Endothelial cell of umbilical vein (primary cell): ENCODE measurements at regions not wholly inside any gene's neighbourhood (a gene's known extent, or its start where the extent isn't known, plus 50 kb on each side); places are given as distances from the start of the nearest gene placed in this dataset.

Source experiments
- BruUV-seq: library from RNA; stranded (reverse); fragments of 400-500 nt; replicated peaks from 2 replicates; lab custom pipeline; 2021; lab: Mats Ljungman, UMichigan
- CTCF ChIA-PET: fragments of 300-600, 350-600 bp; sonication (Branson Sonifier 250); formaldehyde crosslinking; loops from one replicate; lab custom pipeline; 2021; ENCODE audit warnings: antibody characterized with exemption, inconsistent platforms; lab: Charles Lee
- POLR2A ChIA-PET: fragments of 300-600, 350-600 bp; sonication (Branson Sonifier 250); formaldehyde crosslinking; loops from one replicate; lab custom pipeline; 2021; ENCODE audit warnings: antibody characterized with exemption, inconsistent platforms; lab: Charles Lee
- DNase-seq: peaks from one replicate; pipeline ENCODE4 v3.0.0-alpha.2; 2011; ENCODE audit warnings: low read depth, low spot score
- FAIRE-seq: peaks from 2 replicates; lab custom pipeline; 2011; peaks lifted over from hg19 to GRCh38; lab: Jason Lieb, UNC
- H2AFZ ChIP-seq: 2 replicates; pipeline ENCODE4 v1.6.0; 2012; ENCODE audit warnings: low read depth, low read length, control low read depth, inconsistent platforms
- H3K27ac ChIP-seq: 2 replicates; pipeline ENCODE4 v1.5.1; 2011; ENCODE audit warnings: low read depth, mild to moderate bottlenecking, control low read depth, low read length, moderate library complexity; ENCODE audit not compliant: insufficient read depth
- H3K27me3 ChIP-seq, 2 experiments: 2 replicates each; pipeline versions ENCODE4 v1.6.0 to v1.6.1; 2011; ENCODE audit warnings: low read length in 2 of 2, mixed read lengths in 1 of 2; ENCODE audit not compliant: control insufficient read depth in 2 of 2, insufficient read depth in 2 of 2
- H3K36me3 ChIP-seq, 2 experiments: 2 replicates in 1 of 2; 3 replicates in 1 of 2; pipeline ENCODE4 v1.5.1; 2011; ENCODE audit warnings: low read length in 2 of 2, mild to moderate bottlenecking in 1 of 2, moderate library complexity in 1 of 2; ENCODE audit not compliant: control insufficient read depth in 2 of 2, insufficient read depth in 2 of 2; ENCODE audit errors: extremely low read depth in 1 of 2
- H3K4me1 ChIP-seq: 3 replicates; pipeline ENCODE4 v1.5.1; 2011; ENCODE audit warnings: mild to moderate bottlenecking, low read length; ENCODE audit not compliant: control insufficient read depth, insufficient read depth; ENCODE audit errors: extremely low read depth
- H3K4me2 ChIP-seq: 2 replicates; pipeline ENCODE4 v1.6.1; 2011; ENCODE audit warnings: low read length, control low read depth, mixed read lengths; ENCODE audit not compliant: insufficient read depth
- H3K4me3 ChIP-seq, 3 experiments: fragments of 200-600 bp in 1 of 3; sonication (generic), shearing (Covaris generic) in 1 of 3; replicated peaks in 1 of 3; 2 replicates each; pipeline ENCODE4 v1.5.1; 2011 to 2016; ENCODE audit warnings: control low read depth in 3 of 3, low read length in 3 of 3, mild to moderate bottlenecking in 2 of 3, inconsistent platforms in 1 of 3, low read depth in 1 of 3, moderate library complexity in 1 of 3; ENCODE audit not compliant: insufficient read depth in 1 of 3
- H3K79me2 ChIP-seq: 2 replicates; pipeline ENCODE4 v1.6.0; 2012; ENCODE audit warnings: low read length, inconsistent platforms; ENCODE audit not compliant: control insufficient read depth, insufficient read depth
- H3K9ac ChIP-seq: replicated peaks from 2 replicates; pipeline ENCODE3; 2011; ENCODE audit warnings: low read length, control low read depth; ENCODE audit not compliant: insufficient read depth; ENCODE audit errors: extremely low read depth
- H3K9me1 ChIP-seq: replicated peaks from 3 replicates; pipeline ENCODE4 v1.6.0; 2011; ENCODE audit warnings: mild to moderate bottlenecking, low read length; ENCODE audit not compliant: control insufficient read depth, insufficient read depth; ENCODE audit errors: extremely low read depth
- H3K9me3 ChIP-seq: replicated peaks from 2 replicates; pipeline ENCODE4 v1.5.1; 2012; ENCODE audit warnings: low read length, inconsistent platforms; ENCODE audit not compliant: control insufficient read depth, insufficient read depth
- H4K20me1 ChIP-seq: replicated peaks from 2 replicates; pipeline ENCODE3; 2011; ENCODE audit warnings: mild to moderate bottlenecking, low read length; ENCODE audit not compliant: control insufficient read depth, insufficient read depth; ENCODE audit errors: extremely low read depth
- CTCF ChIP-seq, 2 donors: IDR thresholded peaks; 1 replicate in 1 of 2; 2 replicates in 1 of 2; pipeline ENCODE4 v1.5.1; 2011; ENCODE audit warnings: low read length in 2 of 2, mild to moderate bottlenecking in 2 of 2, moderate library complexity in 2 of 2, control low read depth in 1 of 2, inconsistent platforms in 1 of 2, low read depth in 1 of 2; ENCODE audit not compliant: insufficient read depth in 1 of 2; ENCODE audit errors: extremely low read depth in 1 of 2
- GATA2 ChIP-seq: IDR thresholded peaks from 2 replicates; pipeline ENCODE4 v1.7.0; 2011; ENCODE audit warnings: low read depth, mild to moderate bottlenecking, moderate library complexity, mixed read lengths, low read length; ENCODE audit not compliant: insufficient read length, insufficient read depth
- JUN ChIP-seq: IDR thresholded peaks from 2 replicates; pipeline ENCODE4 v1.6.1; 2011; ENCODE audit warnings: borderline replicate concordance, low read depth; ENCODE audit not compliant: insufficient read length, insufficient read depth
- MAX ChIP-seq: IDR thresholded peaks from 2 replicates; pipeline ENCODE4 v1.6.1; 2011; ENCODE audit not compliant: insufficient read depth, insufficient read length
- MYC ChIP-seq: IDR thresholded peaks from one replicate; pipeline ENCODE4 v1.6.1; 2011; ENCODE audit warnings: mild to moderate bottlenecking, low read depth, low read length
- POLR2A ChIP-seq: IDR thresholded peaks from 2 replicates; pipeline ENCODE4 v1.6.1; 2012; ENCODE audit warnings: low read depth, mild to moderate bottlenecking, control low read depth, low read length
- POLR2AphosphoS5 ChIP-seq: IDR thresholded peaks from 2 replicates; pipeline ENCODE4 v1.6.1; 2012; ENCODE audit warnings: low read depth, mild to moderate bottlenecking, control low read depth, low read length, moderate library complexity; ENCODE audit not compliant: insufficient read depth
- dilution Hi-C: fragments of 300-500 bp; cut with MboI; formaldehyde crosslinking; loops from one replicate; pipeline ENCODE4 v1.15.0; 2019; ENCODE audit warnings: low sequenced_read_pairs; ENCODE audit not compliant: extremely low pct_ligation_motif_present
- intact Hi-C: fragments of 100-400 bp; cut with micrococcal nuclease; formaldehyde crosslinking; loops from one replicate; pipeline ENCODE4 v1.10.0; 2022

GRCh38 chr2:236658974-236659757 is 89.5 kb downstream of the ACKR3 start:
- DNase-seq (no peak), FAIRE-seq (no peak)
- H3K9ac ChIP-seq: no peak overlapping the region
- dilution Hi-C loops: no loop called here
- no peak overlapping the region for H2AFZ ChIP-seq
- no peaks in the 10 kb centered on the region for H3K27me3 ChIP-seq
- H3K4me3 ChIP-seq: no peak overlapping the region
- no peak overlapping the region for H3K27ac ChIP-seq
- no peak for TF ChIP-seq POLR2AphosphoS5
- no peak for TF ChIP-seq POLR2A
- TF ChIP-seq GATA2: no peak
- no peak for TF ChIP-seq MAX
- TF ChIP-seq MYC: no peak
- no peak for TF ChIP-seq CTCF (IDR thresholded peaks at IDR 0.05; ENCODE audit: extremely low read depth in 1 of 2, insufficient read depth in 1 of 2, low read depth in 1 of 2, low read length in 2 of 2)
- no peak for TF ChIP-seq JUN
- no peaks in the 10 kb centered on the region for H3K9me3 ChIP-seq
- ChIA-PET CTCF (no interaction called here), POLR2A (interaction anchor here (0.6 kb wide), 1 partner anchor 126 kb away, joined by 3 read pairs; no protein-coding TSS in a partner anchor)
- no peaks in the 10 kb centered on the region for H3K9me1 ChIP-seq
- no peaks in the 10 kb centered on the region for H3K79me2 ChIP-seq
- H3K36me3 ChIP-seq: no peaks in the 10 kb centered on the region
- intact Hi-C loops: no loop called here
- peaks cover 9% of the 10 kb centered on the region for H3K4me1 ChIP-seq
- no peak overlapping the region for H3K4me2 ChIP-seq
- no TSS peak for BruUV-seq
- no peaks in the 10 kb centered on the region for H4K20me1 ChIP-seq
